Stimulated activated naive CD8-positive, alpha-beta T cell treated with anti-CD3 and anti-CD28 coated beads, Interleukin-15, Interleukin-2, amounts not matched to agents 100 U/mL and 50 U/mL, for 24 hours (primary cell): ENCODE measurements at regions not wholly inside any gene's neighbourhood (a gene's known extent, or its start where the extent isn't known, plus 50 kb on each side); places are given as distances from the start of the nearest gene placed in this dataset.

ENCODE experiments used
- ATAC-seq: fragments of 150-1000 bp; cut with Tn5 transposase; one replicate; pipeline ENCODE4 v1.10.0; 2021
- DNase-seq: peaks from one replicate; pipeline ENCODE4 v3.0.0; 2021

GRCh38 chr3:69568458-69568857, 170.8 kb upstream of the MITF start:
- no peak for ATAC-seq
- DNase-seq: no peak

GRCh38 chr3:69567710-69568052, 171.6 kb upstream of the MITF start:
- DNase-seq: no peak
- ATAC-seq: no peak

GRCh38 chr3:69567023-69567709, 172.1 kb upstream of the MITF start:
- ATAC-seq (no peak), DNase-seq (no peak)

DNA sequence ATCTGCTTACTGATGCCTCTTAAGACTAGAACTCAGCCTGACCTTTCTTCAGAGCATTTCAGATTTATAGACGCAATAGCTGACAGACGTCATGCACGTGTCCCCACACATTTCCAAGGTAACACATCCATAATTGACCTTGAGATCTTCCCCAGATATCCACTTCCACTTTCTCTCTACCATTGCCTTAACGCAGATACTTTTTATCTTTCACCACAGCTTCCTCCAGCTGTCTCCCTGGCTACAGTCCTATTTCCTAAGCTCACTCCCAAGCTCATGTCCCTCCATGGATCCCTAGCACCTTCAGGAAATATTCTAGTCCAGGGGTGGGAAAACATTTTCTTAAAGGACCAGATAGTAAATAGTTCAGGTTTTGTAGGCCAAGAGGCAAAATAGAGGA, 173.0 kb upstream of the MITF start:
- ATAC-seq (no peak), DNase-seq (no peak)

- DNase-seq (no peak), ATAC-seq (no peak)
Measured at GRCh38 chr3:69565316-69565715, 173.9 kb upstream of the MITF start.

GRCh38 chr3:69563981-69564380, 175.3 kb upstream of the MITF start:
- no peak for DNase-seq
- ATAC-seq: no peak

DNA sequence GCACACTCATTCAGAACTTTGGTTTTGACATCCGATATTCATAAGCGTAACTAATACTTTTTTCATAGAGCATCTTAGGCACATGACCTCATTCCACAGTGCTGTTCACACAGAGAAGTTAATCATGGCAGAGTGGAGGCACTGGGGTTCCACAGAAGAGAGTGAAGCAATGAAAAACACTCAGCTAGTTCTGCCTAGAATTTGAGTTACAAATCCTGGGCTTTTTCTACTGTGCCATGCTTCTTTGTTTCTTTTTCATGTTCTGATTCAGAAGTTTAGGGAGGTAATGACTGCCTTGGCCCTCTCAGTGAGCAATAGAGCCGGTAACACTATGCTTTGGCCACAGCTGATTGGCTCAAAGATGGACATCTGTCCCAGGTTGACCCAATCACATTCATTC, 176.1 kb upstream of the MITF start:
- no peak for DNase-seq
- ATAC-seq: no peak

DNA sequence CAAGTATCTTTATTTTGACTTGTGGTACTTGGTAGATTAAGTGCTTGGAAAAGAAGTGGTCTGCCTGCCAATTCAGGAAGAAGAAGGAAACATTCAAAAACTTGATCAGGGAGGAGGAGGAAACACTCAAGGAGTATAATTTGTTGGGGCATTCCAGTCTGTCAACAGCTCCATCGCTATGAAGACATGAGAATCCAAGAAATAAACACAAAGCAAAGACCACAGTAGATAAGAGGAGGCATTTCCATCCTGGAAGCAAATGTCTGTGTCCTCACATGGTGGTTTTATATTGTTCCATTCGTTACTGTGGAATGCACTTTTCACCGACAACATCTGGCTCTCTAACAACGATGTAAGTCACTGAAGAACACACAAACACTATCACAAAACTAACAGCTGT, 176.1 kb upstream of the FRMD4B start:
- DNase-seq (no peak), ATAC-seq (no peak)

DNA sequence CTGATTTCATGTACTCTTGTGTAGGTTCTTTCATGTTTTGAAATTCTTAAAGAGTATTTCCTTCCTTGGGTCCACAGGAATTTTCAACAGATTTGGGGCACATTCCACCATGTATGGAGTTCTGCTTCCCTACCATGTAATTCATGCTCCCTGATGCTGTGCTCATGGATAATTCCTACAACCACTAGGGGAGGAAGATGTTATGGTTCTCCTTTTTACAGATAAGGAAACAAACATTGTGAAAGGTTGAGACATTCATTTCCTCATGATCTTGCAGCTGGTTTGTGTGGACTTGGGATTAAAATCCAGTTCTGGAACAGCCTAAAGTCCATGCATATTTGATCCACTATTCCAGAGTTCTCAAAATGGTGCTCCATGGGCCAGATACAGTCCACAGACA, 174.9 kb upstream of the FRMD4B start:
- DNase-seq (no peak), ATAC-seq (no peak)

GRCh38 chr3:69560116-69560515, 174.2 kb upstream of the FRMD4B start:
- DNase-seq (no peak), ATAC-seq (no peak)

- no peak for DNase-seq
Measured at GRCh38 chr3:69558912-69559311, 173.0 kb upstream of the FRMD4B start.

DNA sequence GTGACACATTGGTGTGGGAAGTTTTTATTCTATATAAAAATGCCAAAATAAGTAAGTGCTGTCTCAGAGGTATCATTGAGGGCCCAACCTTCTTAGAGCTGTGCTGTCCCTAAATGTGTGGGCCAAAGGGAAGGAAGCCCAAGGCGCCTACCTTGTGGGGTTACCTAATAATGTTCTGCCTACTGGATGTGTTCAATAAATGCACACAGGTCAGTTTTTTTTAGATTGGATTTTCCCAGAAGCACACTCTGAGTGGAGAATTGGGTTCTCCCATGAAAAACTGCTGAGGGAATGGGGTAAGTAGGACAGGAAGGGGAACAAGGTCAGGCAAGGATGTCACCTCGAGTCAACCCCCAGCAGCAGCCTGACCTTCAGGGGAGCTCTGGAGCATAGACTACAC, 168.7 kb upstream of the FRMD4B start:
- DNase-seq (no peak), ATAC-seq (no peak)

More at GRCh38 chr3:69558912-69559311, 173.0 kb upstream of the FRMD4B start:
- ATAC-seq: no peak

GRCh38 chr3:69553888-69554287, 168.0 kb upstream of the FRMD4B start:
- no peak for ATAC-seq
- DNase-seq: no peak

DNA sequence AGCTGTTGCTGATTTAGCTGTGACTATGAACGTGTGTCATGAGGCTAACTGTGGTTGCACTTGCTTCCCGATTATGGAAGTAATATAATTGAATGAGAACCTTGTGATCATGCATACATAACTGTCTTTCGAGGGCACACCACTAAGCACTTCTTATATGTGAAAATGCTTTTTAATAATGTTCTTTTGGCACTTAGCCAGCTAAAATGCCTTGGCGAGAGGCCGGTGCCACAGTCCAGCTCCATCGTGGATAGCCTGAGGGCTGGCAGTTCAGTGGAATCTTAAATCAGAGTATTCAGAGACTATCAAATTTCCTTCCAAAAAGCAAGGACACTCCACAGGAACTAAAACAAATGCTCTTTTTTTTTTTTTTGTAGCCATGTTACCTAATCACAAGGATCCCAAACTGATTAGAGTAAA, 161.6 kb upstream of the FRMD4B start:
- no peak for DNase-seq
- ATAC-seq: no peak

GRCh38 chr3:69542805-69543429, 157.0 kb upstream of the FRMD4B start:
- ATAC-seq (no peak), DNase-seq (no peak)

DNA sequence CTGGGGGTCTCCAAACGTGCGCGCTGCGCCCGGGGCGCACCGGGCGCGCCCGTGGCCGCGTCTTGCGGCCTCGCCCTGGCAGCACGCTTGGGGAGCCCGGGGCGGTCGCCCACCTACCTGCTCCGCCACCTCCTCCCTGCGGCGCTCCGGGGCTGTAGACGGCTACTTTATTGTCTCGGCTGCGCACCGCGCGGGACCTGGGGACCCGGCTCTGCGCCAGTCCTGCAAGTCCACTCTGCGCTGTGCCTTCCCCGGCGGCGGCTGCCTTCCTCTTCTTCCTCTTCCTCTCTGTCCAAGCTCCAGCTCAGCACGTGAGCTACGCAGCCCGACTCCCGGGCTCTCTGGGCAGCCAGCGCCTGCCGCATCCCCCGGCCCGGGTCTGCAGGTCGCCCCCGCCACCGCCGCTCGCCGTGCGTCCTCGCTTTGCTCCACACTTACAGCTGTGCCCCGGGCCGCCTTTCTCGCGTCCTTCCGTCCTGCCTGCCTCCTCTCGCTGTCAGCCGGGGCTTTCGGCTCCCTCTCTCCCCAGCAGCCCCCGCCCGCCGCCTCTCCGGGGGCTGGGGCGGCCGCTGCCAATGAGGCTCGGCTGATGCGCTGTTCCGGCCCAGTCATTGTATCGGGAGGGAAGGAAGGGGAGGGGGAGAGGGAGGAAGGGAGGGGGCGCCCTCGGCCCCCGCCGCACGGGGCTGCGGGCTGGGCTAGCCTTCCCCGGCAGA, 156.4 kb upstream of the FRMD4B start:
- no peak for ATAC-seq
- DNase-seq: no peak

GRCh38 chr3:69541711-69542088, 155.8 kb upstream of the FRMD4B start:
- DNase-seq (no peak), ATAC-seq (no peak)

DNA sequence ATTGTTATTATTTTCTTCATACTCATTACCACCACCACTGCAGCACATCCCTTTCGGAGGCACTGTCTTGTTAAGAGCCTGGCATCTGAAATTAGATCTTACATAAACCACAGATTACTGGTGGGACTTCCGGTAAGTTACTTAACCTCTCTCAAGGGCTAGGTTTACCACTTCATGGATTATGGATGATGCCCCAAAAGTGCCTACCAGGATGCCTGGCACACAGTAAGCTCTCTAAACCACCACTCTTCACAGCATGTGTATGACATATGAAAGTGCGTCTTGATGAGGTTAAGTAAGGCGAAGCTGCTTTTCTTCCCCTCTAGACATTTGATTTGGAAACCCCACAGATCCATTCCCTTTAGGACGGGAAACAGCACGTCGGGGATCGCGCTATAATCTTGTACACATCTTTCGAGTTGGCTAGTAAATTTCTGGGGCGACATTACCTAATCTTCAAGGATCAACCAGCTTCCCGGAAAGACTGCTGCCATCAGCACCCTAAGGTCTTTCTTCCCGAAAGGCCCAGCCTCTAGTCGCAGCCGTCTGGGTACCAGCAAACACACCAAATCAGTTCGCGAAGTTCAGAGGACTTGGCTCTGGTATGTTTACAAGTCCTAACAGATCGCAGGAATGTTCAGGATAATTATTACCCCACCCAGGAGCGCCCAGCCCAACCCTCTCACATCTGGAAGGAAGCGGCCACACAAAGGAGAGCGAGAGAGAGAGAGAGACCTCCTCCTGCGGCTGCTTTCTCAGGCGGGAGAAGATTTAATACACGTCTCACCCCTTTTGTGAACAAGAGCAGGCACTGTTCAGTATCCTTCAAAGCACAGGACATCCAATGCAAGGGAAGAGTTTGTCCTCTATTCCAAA, 155.1 kb upstream of the FRMD4B start:
- DNase-seq (no peak), ATAC-seq (no peak)

DNA sequence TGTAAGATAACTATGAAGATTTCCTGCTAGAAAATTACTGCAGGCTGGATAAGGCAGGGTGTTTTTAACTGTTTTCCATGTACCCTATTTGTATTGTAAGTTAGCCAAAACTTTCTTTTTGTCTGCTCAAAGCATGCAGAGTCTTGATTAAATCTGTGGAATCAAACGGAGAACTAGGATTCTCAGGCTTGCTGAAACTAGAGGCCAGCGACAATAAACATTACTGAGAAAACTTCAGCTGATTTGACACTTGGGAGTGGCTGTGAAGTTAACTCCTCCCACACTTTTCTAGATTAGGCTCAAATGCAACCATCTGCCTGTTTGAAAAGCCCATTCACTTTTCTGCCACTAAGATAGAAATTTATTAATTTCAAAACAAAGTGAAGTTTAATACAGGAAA, 153.2 kb upstream of the FRMD4B start:
- ATAC-seq: no peak
- DNase-seq: no peak

- no peak for DNase-seq
- ATAC-seq: no peak
Measured at GRCh38 chr3:69538281-69538680, 152.4 kb upstream of the FRMD4B start.

DNA sequence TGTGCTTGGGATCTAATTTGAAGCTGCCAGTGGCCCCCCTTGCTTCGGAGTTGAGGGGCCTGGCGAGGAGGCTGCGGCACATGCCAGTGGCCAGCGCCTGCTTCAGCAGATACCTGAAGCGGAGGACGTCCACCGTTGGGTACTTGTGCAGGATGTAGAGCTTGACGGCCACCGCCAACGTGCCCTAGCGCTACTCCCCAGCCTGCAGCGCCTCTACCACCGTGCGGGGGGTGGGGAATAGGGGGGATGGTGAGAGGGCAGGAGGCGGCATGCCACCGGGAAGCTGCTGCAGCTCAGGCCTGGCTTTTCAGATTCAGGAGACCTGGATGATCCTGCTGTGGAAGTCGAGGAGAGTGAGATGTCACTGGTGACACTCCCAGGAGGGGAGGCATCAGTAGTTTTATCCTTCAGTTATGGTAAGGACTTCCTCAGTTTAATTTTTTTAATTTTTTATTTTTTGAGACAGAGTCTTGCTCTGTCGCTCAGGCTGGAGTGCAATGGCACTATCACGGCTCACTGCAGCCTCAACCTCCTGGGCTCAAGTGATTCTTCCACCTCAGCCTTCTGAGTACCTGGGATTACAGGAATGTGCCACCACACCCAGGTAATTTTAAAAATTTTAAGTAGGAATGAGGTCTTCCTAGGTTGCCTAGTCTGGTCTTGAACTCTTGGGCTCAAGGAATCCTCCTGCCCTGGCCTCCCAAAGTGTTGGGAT, 150.6 kb upstream of the FRMD4B start:
- no peak for DNase-seq
- ATAC-seq: no peak

DNA sequence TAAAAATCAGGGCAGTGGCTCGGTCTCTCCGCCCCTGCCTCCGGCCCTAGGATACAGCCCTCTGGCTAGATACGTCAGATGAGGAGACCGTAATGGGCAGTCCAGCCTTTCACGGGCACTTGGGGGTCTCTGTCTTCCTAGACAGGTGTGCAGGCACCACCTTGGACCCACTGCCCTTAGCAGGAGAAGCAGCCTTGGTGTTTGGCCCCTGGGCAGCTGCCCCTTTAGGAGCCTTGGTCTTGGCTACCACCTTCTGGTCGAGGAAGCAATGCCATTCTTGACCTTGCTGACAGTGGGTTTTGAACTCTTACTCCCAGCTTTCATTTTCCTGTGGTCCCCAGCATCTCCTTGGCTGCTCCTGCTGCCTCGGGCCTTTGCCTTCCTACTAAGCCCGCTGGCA, 149.7 kb upstream of the FRMD4B start:
- ATAC-seq: no peak
- DNase-seq: no peak
